Keratinocyte (primary cell): ENCODE measurements at regions not wholly inside any gene's neighbourhood (a gene's known extent, or its start where the extent isn't known, plus 50 kb on each side); places are given as distances from the start of the nearest gene placed in this dataset.

ENCODE experiments used
- DNase-seq: peaks from one replicate; pipeline ENCODE4 v3.0.0-alpha.2; 2011; ENCODE audit warnings: low read depth, missing footprints, low spot score
- FAIRE-seq: peaks from 2 replicates; lab custom pipeline; 2011; peaks lifted over from hg19 to GRCh38; lab: Jason Lieb, UNC
- H2AFZ ChIP-seq: 2 replicates; pipeline ENCODE4 v1.6.0; 2012; ENCODE audit warnings: low read length, control low read depth, inconsistent platforms; ENCODE audit not compliant: control insufficient read depth
- H3K27ac ChIP-seq: 2 replicates; pipeline ENCODE4 v1.5.1; 2011; ENCODE audit warnings: low read length; ENCODE audit not compliant: control insufficient read depth, insufficient read depth
- H3K27me3 ChIP-seq: 3 replicates; pipeline ENCODE4 v1.6.0; 2011; ENCODE audit warnings: low read length; ENCODE audit not compliant: control insufficient read depth, insufficient read depth; ENCODE audit errors: extremely low read depth
- H3K36me3 ChIP-seq, 2 experiments: 2 replicates in 1 of 2; 3 replicates in 1 of 2; pipeline ENCODE4 v1.5.1; 2011; ENCODE audit warnings: low read length in 2 of 2, mild to moderate bottlenecking in 1 of 2; ENCODE audit not compliant: control insufficient read depth in 2 of 2, insufficient read depth in 2 of 2; ENCODE audit errors: extremely low read depth in 1 of 2
- H3K4me1 ChIP-seq: 3 replicates; pipeline ENCODE4 v1.5.1; 2011; ENCODE audit warnings: low read length; ENCODE audit not compliant: control insufficient read depth, insufficient read depth; ENCODE audit errors: extremely low read depth
- H3K4me2 ChIP-seq: 3 replicates; pipeline ENCODE4 v1.6.0; 2011; ENCODE audit warnings: low read depth, low read length; ENCODE audit not compliant: control insufficient read depth, insufficient read depth; ENCODE audit errors: extremely low read depth
- H3K4me3 ChIP-seq, 3 experiments: fragments of 200-600 bp in 1 of 3; sonication (generic) in 1 of 3; 2 replicates in 2 of 3; 3 replicates in 1 of 3; pipeline ENCODE4 v1.5.1; 2011 to 2016; ENCODE audit warnings: low read length in 3 of 3, mild to moderate bottlenecking in 3 of 3, control low read depth in 2 of 3, inconsistent platforms in 1 of 3, low read depth in 1 of 3, mixed read lengths in 1 of 3, mixed run types in 1 of 3, moderate library complexity in 1 of 3; ENCODE audit not compliant: control insufficient read depth in 2 of 3, insufficient read depth in 2 of 3; ENCODE audit errors: extremely low read depth in 1 of 3
- H3K79me2 ChIP-seq: 2 replicates; pipeline ENCODE4 v1.6.0; 2012; ENCODE audit warnings: low read length; ENCODE audit not compliant: control insufficient read depth, insufficient read depth
- H3K9ac ChIP-seq: 3 replicates; pipeline ENCODE4 v1.6.0; 2011; ENCODE audit warnings: low read length; ENCODE audit not compliant: control insufficient read depth, insufficient read depth; ENCODE audit errors: extremely low read depth
- H3K9me1 ChIP-seq: 3 replicates; pipeline ENCODE4 v1.6.0; 2011; ENCODE audit warnings: low read length; ENCODE audit not compliant: control insufficient read depth, insufficient read depth; ENCODE audit errors: extremely low read depth
- H3K9me3 ChIP-seq: 2 replicates; pipeline ENCODE4 v1.5.1; 2012; ENCODE audit warnings: low read depth, low read length; ENCODE audit not compliant: control insufficient read depth
- H4K20me1 ChIP-seq: 3 replicates; pipeline ENCODE4 v1.6.0; 2011; ENCODE audit warnings: low read length; ENCODE audit not compliant: control insufficient read depth, insufficient read depth; ENCODE audit errors: extremely low read depth
- CTCF ChIP-seq, 3 experiments: IDR thresholded peaks in 1 of 3; conservative IDR thresholded peaks in 1 of 3; optimal IDR thresholded peaks in 1 of 3; 2 replicates in 2 of 3; 3 replicates in 1 of 3; pipeline versions ENCODE3 to v1.5.1; 2011; ENCODE audit warnings: low read length in 3 of 3, mild to moderate bottlenecking in 3 of 3, moderate library complexity in 2 of 3, control low read depth in 1 of 3, inconsistent platforms in 1 of 3; ENCODE audit not compliant: insufficient read depth in 2 of 3; ENCODE audit errors: extremely low read depth in 1 of 3
- EZH2 ChIP-seq: IDR thresholded peaks from one replicate; pipeline ENCODE4 v1.6.1; 2012; ENCODE audit warnings: inconsistent platforms, mild to moderate bottlenecking, low read length, moderate library complexity
- dilution Hi-C: fragments of 300-500 bp; cut with MboI; formaldehyde crosslinking; loops from one replicate; pipeline ENCODE4 v1.7.0; 2020; ENCODE audit warnings: low sequenced_read_pairs; ENCODE audit not compliant: extremely low pct_ligation_motif_present

- FAIRE-seq, result no peak
- Histone ChIP-seq H3K79me2 (no peaks in the 10 kb centered on the region), H3K4me2 (no peak overlapping the region), H3K36me3 (no peaks in the 10 kb centered on the region), H4K20me1 (no peaks in the 10 kb centered on the region), H3K27me3 (no peaks in the 10 kb centered on the region), H3K9me1 (no peaks in the 10 kb centered on the region), H2AFZ (no peak overlapping the region), H3K9me3 (no peaks in the 10 kb centered on the region), H3K4me1 (no peaks in the 10 kb centered on the region), H3K27ac (no peak overlapping the region), H3K9ac (no peak overlapping the region), H3K4me3 (no peak overlapping the region)
- no peak for DNase-seq
- TF ChIP-seq EZH2 (no peak), CTCF (optimal IDR thresholded peaks at IDR 0.05 in 1 of 3, IDR thresholded peaks at IDR 0.05 in 1 of 3, conservative IDR thresholded peaks at IDR 0.05 in 1 of 3; ENCODE audit: extremely low read depth in 1 of 3, insufficient read depth in 2 of 3, low read length in 3 of 3) (no peak)
- dilution Hi-C loops, result no loop called here
These were observed 90.8 kb downstream of the METTL4 start for GRCh38 chr18:2480536-2480935.

- no peak overlapping the region for H2AFZ ChIP-seq
- no peaks in the 10 kb centered on the region for H3K27me3 ChIP-seq
- H4K20me1 ChIP-seq, result no peaks in the 10 kb centered on the region
- no peaks in the 10 kb centered on the region for H3K4me1 ChIP-seq
- H3K9me1 ChIP-seq, result no peaks in the 10 kb centered on the region
- H3K79me2 ChIP-seq, result no peaks in the 10 kb centered on the region
- H3K4me2 ChIP-seq, result no peak overlapping the region
- dilution Hi-C loops, result no loop called here
- no peak overlapping the region for H3K4me3 ChIP-seq
- FAIRE-seq (no peak), DNase-seq (no peak)
- no peaks in the 10 kb centered on the region for H3K9me3 ChIP-seq
- H3K27ac ChIP-seq, result no peak overlapping the region
- TF ChIP-seq EZH2 (no peak), CTCF (optimal IDR thresholded peaks at IDR 0.05 in 1 of 3, IDR thresholded peaks at IDR 0.05 in 1 of 3, conservative IDR thresholded peaks at IDR 0.05 in 1 of 3; ENCODE audit: extremely low read depth in 1 of 3, insufficient read depth in 2 of 3, low read length in 3 of 3) (no peak)
- H3K9ac ChIP-seq, result no peak overlapping the region
- no peaks in the 10 kb centered on the region for H3K36me3 ChIP-seq
These were observed 88.4 kb downstream of the METTL4 start for GRCh38 chr18:2482706-2483475.
